IPS-NIHi7 (cell line): ENCODE measurements at regions not wholly inside any gene's neighbourhood (a gene's known extent, or its start where the extent isn't known, plus 50 kb on each side); places are given as distances from the start of the nearest gene placed in this dataset.

Experiments
- DNase-seq: peaks from one replicate; pipeline ENCODE4 v3.0.0; 2012; ENCODE audit warnings: mixed read lengths; ENCODE audit errors: extremely low spot score

GRCh38 chr5:17431272-17432050 is 66.6 kb upstream of the TAF11L2 start:
- DNase-seq: no peak

- DNase-seq: no peak
Measured at GRCh38 chr5:17432569-17432968, 65.5 kb upstream of the TAF11L2 start.

GRCh38 chr5:17433406-17433805 is 64.6 kb upstream of the TAF11L2 start:
- DNase-seq: no peak

GRCh38 chr5:17434982-17435381 is 63.0 kb upstream of the TAF11L2 start:
- no peak for DNase-seq

- DNase-seq: no peak
Measured at GRCh38 chr5:17436350-17436749, 61.7 kb upstream of the TAF11L2 start.

- no peak for DNase-seq
Measured at GRCh38 chr5:17436761-17437221, 61.2 kb upstream of the TAF11L2 start.

GRCh38 chr5:17438027-17438426 is 60.0 kb upstream of the TAF11L2 start:
- DNase-seq: peak; percentile 52

GRCh38 chr5:17439956-17440355 is 58.1 kb upstream of the TAF11L2 start:
- no peak for DNase-seq

- no peak for DNase-seq
Measured at GRCh38 chr5:17440766-17441165, 57.3 kb upstream of the TAF11L2 start.

GRCh38 chr5:17441351-17441750 is 56.7 kb upstream of the TAF11L2 start:
- DNase-seq: no peak

- no peak for DNase-seq
Measured at GRCh38 chr5:17443333-17444130, 54.5 kb upstream of the TAF11L2 start.

- no peak for DNase-seq
Measured at GRCh38 chr5:17444496-17444895, 53.5 kb upstream of the TAF11L2 start.

- no peak for DNase-seq
Measured at GRCh38 chr5:17445185-17445584, 52.8 kb upstream of the TAF11L2 start.
